ENCODE measurements at regions not wholly inside any gene's neighbourhood (a gene's known extent, or its start where the extent isn't known, plus 50 kb on each side); places are given as distances from the start of the nearest gene placed in this dataset.
"Not testable (repeated sequence)": the region's sequence is repeated elsewhere in the genome, so short reads cannot be mapped to it uniquely, and the experiment has no call there.

GRCh38 chr3:173342679-173343078 lies 54.9 kb upstream of the NLGN1 start:
- no peak for DNase-seq

GRCh38 chr3:173340626-173341025 lies 56.9 kb upstream of the NLGN1 start:
- DNase-seq = no peak

- DNase-seq = no peak
Observed at GRCh38 chr3:173336261-173336660, 61.3 kb upstream of the NLGN1 start.

- DNase-seq = no peak
Observed at GRCh38 chr3:173306110-173306509, 91.4 kb upstream of the NLGN1 start.

GRCh38 chr3:173304182-173304800 lies 93.3 kb upstream of the NLGN1 start:
- DNase-seq = no peak

- DNase-seq = no peak
Observed at GRCh38 chr3:173301647-173302046, 95.9 kb upstream of the NLGN1 start.

GRCh38 chr3:173289072-173289471 lies 108.5 kb upstream of the NLGN1 start:
- DNase-seq = no peak

- DNase-seq = no peak
Observed at GRCh38 chr3:173287361-173287760, 110.2 kb upstream of the NLGN1 start.

- DNase-seq = not testable (repeated sequence)
Observed at GRCh38 chr3:173286507-173286906, 111.0 kb upstream of the NLGN1 start.

- no peak for DNase-seq
Observed at GRCh38 chr3:173284301-173284700, 113.2 kb upstream of the NLGN1 start.

- no peak for DNase-seq
Observed at GRCh38 chr3:173275740-173276139, 121.8 kb upstream of the NLGN1 start.

- no peak for DNase-seq
Observed at GRCh38 chr3:173273838-173274237, 123.7 kb upstream of the NLGN1 start.

- DNase-seq = no peak
Observed at GRCh38 chr3:173268781-173269180, 127.7 kb upstream of the SPATA16 start.

GRCh38 chr3:173267716-173268115 lies 126.7 kb upstream of the SPATA16 start:
- no peak for DNase-seq

- DNase-seq = no peak
Observed at GRCh38 chr3:173266441-173266840, 125.4 kb upstream of the SPATA16 start.

- no peak for DNase-seq
Observed at GRCh38 chr3:173258697-173259096, 117.7 kb upstream of the SPATA16 start.

GRCh38 chr3:173257797-173258196 lies 116.8 kb upstream of the SPATA16 start:
- no peak for DNase-seq

GRCh38 chr3:173255555-173255954 lies 114.5 kb upstream of the SPATA16 start:
- no peak for DNase-seq

- no peak for DNase-seq
Observed at GRCh38 chr3:173253471-173253870, 112.4 kb upstream of the SPATA16 start.

- no peak for DNase-seq
Observed at GRCh38 chr3:173249457-173249856, 108.4 kb upstream of the SPATA16 start.

GRCh38 chr3:173241727-173242126 lies 100.7 kb upstream of the SPATA16 start:
- DNase-seq = no peak

- peak; percentile 18 to 23 for DNase-seq
Observed at GRCh38 chr3:173238091-173238490, 97.1 kb upstream of the SPATA16 start.

GRCh38 chr3:173225351-173225750 lies 84.3 kb upstream of the SPATA16 start:
- DNase-seq = no peak

GRCh38 chr3:173221010-173221409 lies 80.0 kb upstream of the SPATA16 start:
- DNase-seq = no peak

GRCh38 chr3:173217127-173217526 lies 76.1 kb upstream of the SPATA16 start:
- DNase-seq = no peak
